HG03521 (cell line): ENCODE measurements at regions not wholly inside any gene's neighbourhood (a gene's known extent, or its start where the extent isn't known, plus 50 kb on each side); places are given as distances from the start of the nearest gene placed in this dataset.

Source experiments
- ATAC-seq: cut with Tn5 transposase; IDR thresholded peaks from one replicate; pipeline ENCODE4 v1.9.1; 2021; ENCODE audit warnings: mild to moderate bottlenecking, moderate library complexity; ENCODE audit not compliant: unreplicated experiment

DNA sequence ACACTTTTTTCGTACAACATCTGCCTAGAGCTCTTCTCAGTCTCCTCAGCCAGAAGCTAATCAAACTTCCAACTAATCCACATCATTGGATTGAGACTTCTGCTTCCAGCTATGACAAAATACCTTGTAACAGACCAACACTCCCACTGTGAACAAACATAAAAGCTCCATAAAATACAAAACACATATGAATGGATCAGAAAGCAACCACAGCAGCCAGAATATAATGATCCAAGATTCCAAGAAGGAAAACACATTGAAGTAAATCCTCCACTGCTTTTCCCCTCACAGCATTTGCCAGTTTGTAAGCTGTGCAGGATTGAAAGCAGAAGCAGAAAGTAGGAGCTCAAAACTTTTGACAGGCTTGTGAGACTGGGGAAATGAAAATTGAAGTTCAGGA lies 863.2 kb downstream of the TUSC7 start:
- ATAC-seq, result no peak

DNA sequence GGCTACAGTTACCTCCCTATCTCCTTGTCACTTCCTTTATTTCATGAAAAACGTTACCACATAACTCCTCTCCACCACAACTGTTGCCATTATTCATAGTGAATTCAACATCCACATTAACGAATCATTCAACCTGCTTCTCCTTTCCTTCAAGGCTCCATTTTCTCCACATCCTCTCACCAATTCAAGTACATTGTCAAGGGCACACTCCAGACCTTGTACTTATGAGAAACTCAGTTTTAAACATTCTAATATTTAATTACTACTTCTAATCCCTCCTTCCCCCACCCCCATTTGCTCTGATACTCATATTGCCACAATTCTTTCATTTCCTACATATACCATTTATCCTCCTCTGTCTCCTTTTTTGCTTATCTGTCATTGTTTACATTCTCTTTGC lies 871.2 kb downstream of the TUSC7 start:
- ATAC-seq, result no peak

DNA sequence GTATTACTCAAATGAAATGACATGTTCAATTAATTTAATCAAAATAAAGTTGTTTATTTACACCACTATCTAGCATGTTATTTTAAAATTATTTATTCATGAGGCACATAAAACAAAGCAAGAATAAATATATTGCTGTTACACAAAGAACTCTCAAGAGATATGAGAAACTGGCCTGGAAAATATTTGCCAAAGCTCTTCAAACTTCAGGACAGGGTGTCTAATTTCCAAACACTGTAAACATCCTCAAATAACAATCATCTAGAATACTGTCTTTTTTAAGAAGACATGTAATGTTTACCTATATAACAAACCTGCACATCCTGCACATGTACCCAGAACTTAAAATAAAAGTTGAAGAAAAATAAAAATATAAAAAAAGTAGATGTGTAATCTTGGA lies 876.6 kb downstream of the TUSC7 start:
- no peak for ATAC-seq

DNA sequence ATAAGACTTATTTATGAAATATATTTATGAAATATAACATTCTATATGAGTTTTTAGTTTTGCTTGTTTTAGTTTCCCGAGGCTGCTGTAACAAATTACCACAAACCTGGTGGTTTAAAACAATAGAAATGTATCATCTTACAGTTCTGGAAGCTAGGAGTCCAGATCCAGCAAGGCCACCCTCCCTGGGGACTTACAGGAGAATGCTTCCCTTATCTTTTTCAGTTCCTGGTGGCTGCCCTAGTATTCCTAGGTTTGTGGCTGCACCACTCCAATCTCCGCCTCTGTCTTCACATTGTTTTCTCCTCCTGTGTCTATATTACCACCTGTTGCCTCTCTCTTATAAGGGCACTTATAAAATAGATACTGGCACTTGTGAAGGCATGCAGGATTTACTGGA lies 877.8 kb downstream of the TUSC7 start:
- no peak for ATAC-seq

DNA sequence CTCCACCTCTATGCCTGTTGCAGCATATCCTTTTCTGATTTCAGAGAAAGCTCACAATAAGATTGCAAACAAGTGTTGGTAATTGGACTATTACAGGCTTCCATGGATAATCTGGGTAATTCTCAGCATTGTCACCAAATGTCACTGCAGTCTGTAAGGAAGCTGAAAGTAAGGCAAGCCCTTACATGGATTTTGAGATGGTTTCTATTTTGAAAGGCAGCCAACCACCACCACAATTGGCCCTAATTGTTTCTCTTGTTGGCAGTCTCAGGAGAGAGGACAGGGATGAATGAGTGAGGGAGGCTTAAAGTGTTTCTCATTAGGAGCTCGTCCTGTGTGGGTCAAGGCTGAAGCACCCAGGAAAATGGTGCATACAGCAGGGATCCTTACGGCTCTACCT lies 879.9 kb downstream of the TUSC7 start:
- no peak for ATAC-seq

DNA sequence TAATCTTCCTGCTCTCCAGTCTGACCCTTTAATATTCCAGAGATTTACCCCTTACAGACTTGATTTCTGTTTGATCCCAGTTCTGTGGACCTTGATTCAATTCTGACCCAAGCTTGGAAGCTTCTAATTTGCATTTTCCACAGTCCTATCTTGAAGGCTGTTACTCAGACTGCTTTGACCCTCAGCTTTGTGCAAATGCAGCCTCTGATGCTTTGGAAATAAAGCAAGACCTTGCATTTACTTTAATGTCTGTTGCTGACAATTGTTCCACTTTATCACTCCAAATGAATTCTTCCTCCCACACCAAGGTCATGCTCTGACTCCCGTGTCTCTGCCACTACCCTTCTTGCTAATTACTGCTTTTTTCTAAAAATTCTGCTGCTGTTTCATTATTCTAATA lies 886.0 kb downstream of the TUSC7 start:
- no peak for ATAC-seq

DNA sequence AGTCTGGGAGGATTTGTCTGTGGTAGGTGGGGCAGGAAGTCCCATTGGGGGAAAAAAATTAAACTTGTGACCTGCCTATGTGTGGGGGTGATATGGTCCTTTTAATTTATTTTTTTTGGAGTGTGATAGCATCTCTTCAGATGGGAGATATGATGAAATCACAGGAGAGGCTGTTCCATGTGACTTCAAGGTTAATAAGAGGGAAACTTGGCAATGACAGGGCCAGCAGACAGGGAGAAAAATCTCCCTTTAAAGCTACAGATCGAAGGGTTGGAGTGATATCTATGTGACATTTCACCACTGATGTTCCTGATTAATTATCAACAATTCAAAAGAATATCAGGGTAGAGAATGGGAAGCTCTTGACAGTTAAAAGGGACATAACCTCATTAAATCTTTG lies 886.9 kb downstream of the TUSC7 start:
- ATAC-seq, result no peak

DNA sequence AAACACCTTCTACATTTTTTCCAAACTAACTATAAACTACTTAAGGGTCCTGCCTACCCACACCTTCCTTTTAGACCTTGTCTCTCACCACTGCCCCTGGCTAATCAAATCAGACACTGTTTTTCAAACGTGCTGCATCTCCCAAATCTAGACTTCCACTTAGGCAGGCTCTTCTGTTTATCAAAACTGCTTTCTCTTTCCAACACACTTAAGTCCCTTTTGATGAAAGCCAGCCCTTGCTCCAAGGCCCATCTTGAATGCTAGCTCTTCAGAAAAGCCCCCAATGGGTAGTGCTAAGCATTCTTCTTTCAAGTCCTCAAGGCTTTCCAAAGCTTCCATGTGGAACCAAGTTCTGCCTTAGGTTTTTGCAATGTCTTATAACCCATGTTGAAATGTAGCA lies 888.3 kb downstream of the TUSC7 start:
- no peak for ATAC-seq

DNA sequence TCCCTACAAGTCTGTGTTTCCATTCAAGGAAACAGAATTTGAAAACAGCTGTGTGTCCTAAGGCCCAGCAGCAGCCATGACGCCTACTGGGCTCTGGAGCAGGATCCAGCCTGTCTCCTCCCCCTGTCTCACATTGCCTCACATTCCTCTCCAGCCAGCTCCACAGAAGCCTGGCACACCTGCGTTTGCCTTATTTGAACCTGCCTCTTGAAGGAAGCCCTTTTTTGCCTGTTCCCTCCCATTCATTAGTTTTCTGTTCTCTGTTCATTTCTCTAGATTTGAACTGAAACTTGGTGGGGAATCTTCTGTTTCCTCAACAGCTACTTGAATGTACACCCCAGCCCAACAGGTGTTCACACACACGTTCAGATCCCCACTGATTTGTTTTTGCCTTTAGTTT lies 890.5 kb downstream of the TUSC7 start:
- ATAC-seq, result no peak

DNA sequence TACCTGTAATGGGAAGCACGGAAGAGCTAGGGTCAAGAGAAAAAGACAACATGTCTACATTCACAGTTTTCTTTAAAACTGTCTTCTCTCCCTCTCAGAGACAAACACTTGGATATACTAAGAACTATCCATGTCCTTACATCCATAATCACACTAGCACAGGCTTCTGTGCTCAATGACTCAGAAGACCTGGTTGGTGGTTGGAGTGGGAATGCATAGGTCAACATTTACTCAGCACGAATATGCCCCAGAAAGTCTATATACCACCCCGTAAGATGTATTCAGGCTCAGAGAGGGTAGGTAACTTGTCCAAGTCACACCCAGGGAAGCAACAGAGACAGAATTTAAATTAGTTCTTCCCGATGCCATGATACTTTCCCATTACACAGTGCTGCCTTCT lies 891.1 kb downstream of the TUSC7 start:
- ATAC-seq, result no peak

DNA sequence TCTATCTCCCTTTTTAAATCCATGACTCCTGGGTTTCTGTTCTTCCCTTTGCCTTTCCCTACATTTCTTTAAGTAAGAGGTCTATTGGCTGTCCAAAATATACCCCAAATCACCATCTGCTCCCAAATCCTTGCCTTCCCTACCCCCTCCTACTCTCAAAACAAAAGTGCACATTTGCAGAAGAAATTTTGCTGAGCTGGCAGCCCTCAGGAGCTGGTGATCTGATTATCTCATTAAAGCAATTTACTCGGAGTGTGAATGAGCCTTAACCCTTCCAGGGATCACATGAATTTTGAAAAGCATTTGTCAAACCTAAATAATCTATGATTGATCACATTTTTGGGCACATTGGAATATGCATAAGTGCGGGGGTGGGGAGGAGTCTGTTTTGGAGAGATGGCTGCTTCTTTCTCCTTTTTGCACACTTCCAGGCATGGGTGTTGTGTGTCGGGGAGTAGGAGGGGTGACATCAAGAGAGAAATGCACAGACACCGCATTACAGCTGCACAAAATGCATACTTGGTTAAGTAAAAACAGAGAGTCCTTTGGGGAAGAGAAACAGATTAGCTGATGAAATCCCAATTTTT lies 892.6 kb downstream of the TUSC7 start:
- no peak for ATAC-seq

DNA sequence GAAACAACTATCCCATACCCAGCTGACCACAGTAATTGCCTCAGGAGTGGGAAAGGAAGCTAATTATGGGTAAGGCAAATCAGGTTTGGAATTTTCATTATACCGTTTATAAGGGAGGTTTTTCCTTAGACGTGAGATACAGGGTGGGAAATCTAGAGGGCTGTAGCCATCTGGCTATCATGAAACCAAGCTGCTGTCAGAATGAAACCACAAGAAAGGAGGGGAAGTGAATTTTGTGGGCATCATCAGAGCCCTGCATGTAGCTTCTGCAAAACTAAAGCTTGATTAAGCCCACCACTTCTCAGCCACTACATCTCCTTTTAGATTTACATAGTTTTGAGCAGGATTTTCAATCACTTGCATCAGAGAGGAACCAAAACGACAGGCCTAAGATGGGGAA lies 893.5 kb downstream of the TUSC7 start:
- no peak for ATAC-seq

DNA sequence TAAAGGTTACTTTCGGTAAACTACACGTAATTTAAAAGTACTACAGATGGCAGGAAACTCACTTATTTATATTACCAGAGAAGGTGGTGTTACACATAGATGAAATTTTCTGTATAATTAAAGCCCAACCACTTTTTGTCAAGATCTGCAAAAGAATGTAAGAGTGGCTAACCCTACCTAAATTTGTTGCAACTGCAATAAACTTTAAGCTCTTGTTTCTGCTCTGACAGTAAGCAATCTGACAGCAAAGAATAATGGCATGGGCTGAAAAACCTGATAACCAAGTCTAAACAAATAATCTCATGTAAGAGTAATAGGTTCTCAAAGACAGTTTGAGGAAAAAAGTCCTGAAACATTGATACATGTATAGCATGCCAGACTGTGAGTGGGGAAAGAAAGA lies 897.3 kb downstream of the TUSC7 start:
- ATAC-seq, result no peak

DNA sequence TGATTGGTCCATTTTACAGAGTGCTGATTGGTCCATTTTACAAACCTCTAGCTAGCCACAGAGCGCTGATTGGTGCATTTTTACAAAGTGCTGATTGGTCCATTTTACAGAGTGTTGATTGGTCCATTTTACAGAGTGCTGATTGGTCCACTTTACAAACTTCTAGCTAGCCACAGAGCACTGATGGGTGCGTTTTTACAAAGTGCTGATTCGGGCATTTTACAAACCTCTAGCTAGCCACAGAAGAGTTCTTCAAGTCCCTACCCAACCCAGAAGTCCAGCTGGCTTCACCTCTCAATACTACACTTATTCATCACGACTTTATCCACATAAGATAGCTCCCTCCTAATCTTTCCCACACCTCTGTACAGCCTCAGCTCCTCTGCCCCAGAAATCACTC lies 899.8 kb downstream of the TUSC7 start:
- ATAC-seq, result no peak

DNA sequence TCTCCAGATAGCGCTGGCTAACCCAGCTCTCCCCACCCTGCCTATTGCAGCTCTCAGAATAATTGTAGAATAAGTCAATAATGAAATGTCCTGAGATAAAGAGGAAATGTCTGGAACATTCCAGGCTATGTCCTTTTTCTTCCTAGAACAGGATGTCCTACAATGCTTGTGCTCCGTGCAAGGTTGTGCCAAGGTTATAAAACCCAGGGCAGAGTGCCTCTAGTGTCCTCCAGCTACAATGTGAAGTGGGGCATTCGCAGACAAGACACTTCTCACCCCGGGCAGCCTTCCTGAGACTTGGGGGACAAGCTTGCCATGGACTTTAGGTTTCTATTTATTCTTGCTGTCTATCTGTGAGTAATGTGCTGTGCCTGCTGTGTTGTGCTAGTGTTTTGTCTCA lies 900.6 kb downstream of the TUSC7 start:
- no peak for ATAC-seq

DNA sequence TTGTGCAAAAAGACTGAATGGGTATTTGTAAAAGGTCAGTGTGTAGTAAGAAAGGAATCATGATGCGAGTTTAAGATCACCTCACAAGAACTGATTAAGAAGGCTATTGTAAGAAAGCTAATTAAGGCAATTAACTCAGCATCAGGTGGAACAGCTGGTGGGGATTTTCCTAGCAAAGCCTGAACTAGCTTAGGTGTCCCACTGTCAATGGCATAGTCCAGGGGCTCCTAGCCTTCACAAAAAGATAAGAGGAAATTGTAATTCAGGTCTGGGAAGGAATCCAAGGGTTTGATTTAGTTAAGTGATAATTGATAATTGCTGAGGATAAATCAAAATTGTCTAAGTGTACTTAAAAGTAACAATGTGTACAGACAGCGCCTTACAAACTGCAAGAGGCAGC lies 901.6 kb downstream of the TUSC7 start:
- ATAC-seq, result no peak

DNA sequence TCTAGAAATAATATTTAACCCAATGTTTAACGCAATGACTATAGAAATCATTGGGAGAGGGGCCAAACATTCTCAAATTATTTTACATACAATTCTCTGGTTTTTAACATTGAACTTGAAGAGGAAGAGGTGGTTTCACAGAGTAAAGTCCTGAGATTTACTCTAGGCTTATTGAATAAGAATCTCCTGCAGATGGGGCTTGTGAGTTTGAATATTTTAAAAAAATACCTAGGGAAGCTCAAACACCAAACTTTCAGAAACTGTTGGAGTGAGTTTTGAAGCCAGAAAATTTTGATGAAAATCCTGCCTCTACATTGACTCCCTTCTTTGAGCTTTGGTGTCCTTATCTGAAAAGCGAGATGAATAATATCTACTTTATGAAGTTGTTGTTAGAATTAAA lies 906.6 kb downstream of the TUSC7 start:
- no peak for ATAC-seq

DNA sequence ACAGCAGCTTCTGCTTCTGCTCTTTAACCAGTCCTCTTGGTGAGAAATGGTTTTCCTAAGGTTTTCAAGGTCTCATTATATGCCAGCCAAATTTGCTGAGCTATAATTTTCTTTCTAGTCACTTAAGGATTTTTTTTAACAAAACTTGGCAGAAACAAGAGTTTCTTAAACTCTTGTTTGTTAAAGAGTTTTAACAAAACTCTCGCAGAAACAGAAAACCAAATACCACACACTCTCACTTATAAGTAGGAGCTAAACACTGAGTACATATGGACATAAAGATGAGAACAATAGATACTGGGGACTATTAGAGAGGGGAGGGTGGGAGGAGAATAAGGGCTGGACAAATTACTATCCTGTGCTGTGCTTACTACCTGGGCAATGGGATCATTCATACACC lies 908.3 kb downstream of the TUSC7 start:
- ATAC-seq, result no peak

DNA sequence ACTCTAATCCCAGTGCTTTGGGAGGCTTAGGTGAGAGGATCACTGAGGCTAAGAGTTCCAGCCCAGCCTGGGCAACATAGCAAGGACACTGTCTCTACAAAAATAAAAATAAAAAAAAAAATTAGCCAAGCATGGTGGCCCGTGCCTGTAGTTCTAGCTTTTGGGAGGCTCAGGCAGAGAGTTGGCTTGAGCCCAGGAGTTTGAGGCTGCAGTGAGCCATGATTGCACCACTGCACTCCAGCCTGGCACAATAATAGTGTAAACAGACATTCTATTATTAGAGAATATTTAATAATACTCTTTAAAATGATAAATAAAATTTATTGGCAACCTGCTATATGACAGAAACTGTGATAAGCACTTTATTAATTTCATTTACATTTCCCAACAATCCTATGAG lies 908.9 kb downstream of the TUSC7 start:
- no peak for ATAC-seq

DNA sequence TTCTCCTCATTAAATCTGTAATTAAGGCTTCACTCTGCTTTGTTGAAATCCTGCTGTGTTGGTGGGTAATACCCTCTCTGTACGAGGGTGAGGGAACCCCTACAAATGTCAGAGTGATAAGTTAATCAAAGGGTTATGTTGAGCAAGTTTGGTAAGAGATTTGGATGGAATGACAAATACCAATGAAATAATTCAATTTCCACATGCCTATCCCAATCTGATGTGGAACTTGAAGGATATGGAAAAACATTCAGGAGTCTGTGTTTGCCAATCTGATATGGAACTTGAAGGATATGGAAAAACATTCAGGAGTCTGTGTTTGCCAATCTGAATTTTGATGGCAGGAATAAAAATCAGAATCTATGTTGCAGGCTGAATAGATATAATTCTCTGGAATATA lies 910.2 kb downstream of the TUSC7 start:
- no peak for ATAC-seq

DNA sequence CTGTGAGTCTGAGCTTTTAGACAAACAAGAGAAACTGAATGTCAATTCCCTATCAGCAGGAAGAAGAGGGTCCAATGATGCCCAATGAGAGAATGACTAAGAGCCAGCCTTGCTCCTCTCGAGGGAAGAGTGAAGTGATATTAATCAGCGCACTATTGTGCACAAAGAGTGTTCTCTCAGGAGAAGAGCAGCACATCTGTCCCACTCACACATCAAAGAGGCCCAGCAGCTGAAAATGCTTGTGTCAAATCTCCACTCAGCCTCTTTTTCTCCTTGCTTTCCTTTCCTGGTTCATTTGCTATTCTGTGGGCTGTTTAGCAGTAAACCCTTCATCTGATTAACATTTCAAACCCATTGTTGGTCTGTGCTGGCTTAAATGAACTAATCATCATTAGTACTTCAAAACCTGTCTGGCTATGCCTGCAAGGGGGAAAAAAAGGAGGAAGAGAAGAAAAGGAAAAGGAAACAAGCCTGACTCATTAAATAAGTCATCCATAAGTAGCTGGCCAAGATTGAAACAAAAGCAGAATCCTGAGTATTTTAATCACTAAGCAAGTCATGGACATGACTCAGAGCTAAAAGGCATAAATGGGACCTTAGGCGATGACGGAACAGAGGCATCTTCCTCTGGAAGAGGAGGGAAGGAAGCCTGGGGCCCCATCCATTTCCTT lies 912.7 kb downstream of the TUSC7 start:
- ATAC-seq, result no peak

DNA sequence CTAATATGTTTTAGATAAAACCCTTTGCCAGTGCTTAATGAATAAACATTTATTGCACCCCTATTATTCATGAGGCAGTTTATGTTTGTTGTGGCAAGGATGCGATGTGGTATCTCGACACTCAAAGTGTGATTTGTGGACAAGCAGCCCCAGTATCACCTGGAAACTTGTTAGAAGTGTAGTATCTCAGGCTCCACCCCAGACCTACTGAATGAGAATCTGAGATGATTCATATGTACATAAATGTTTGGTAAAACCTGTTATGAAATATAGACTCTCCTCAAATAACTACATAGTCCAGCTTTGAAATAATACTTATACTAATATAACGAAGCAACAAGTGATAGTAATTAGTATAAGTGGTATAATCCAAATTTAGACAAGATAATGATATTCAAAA lies 914.8 kb downstream of the TUSC7 start:
- ATAC-seq, result no peak

DNA sequence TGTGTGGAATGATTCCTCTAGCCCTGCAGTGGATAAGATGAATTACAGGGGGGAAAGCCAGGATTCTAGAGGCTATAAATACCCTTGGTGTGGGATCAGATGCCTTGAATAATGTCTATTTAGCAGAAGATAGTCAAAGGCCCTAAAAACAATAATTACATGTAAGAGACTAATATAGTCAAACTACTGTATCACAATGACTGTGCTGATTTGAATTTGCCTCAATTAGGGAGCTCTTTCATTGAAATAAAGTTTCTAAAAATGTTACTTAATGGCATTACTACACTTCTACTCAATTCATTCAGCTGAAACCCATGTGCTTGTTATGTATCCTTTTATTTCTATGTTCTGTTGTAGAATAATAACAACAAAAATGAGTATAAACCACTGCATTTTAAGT lies 915.6 kb downstream of the TUSC7 start:
- no peak for ATAC-seq
